ENCODE measurements at regions not wholly inside any gene's neighbourhood (a gene's known extent, or its start where the extent isn't known, plus 50 kb on each side); places are given as distances from the start of the nearest gene placed in this dataset.
"Not testable (repeated sequence)": the region's sequence is repeated elsewhere in the genome, so short reads cannot be mapped to it uniquely, and the experiment has no call there.

- H3K4me3 ChIP-seq (ENCODE audit: low read depth, low read length), result no peak overlapping the region
- TF ChIP-seq CTCF (IDR thresholded peaks at IDR 0.05; ENCODE audit: low read depth, low read length, missing control alignments), result no peak
- no peak for DNase-seq (ENCODE audit: low read depth)
Measured at GRCh38 chr4:95949808-95950207, 109.9 kb downstream of the PDHA2 start.

GRCh38 chr4:95952538-95952937 lies 112.6 kb downstream of the PDHA2 start:
- not testable (repeated sequence) for DNase-seq (ENCODE audit: low read depth); H3K4me3 ChIP-seq (ENCODE audit: low read depth, low read length)

GRCh38 chr4:95956094-95956493 lies 116.2 kb downstream of the PDHA2 start:
- DNase-seq (ENCODE audit: low read depth), result no peak
- no peak overlapping the region for H3K4me3 ChIP-seq (ENCODE audit: low read depth, low read length)
- no peak for TF ChIP-seq CTCF (IDR thresholded peaks at IDR 0.05; ENCODE audit: low read depth, low read length, missing control alignments)

- DNase-seq (ENCODE audit: low read depth), result no peak
- no peak overlapping the region for H3K4me3 ChIP-seq (ENCODE audit: low read depth, low read length)
- no peak for TF ChIP-seq CTCF (IDR thresholded peaks at IDR 0.05; ENCODE audit: low read depth, low read length, missing control alignments)
Measured at GRCh38 chr4:95957054-95957453, 117.2 kb downstream of the PDHA2 start.

GRCh38 chr4:95957759-95958158 lies 117.9 kb downstream of the PDHA2 start:
- no peak overlapping the region for H3K4me3 ChIP-seq (ENCODE audit: low read depth, low read length)
- no peak for DNase-seq (ENCODE audit: low read depth)
- TF ChIP-seq CTCF (IDR thresholded peaks at IDR 0.05; ENCODE audit: low read depth, low read length, missing control alignments), result no peak

GRCh38 chr4:95959182-95959581 lies 119.3 kb downstream of the PDHA2 start:
- no peak for TF ChIP-seq CTCF (IDR thresholded peaks at IDR 0.05; ENCODE audit: low read depth, low read length, missing control alignments)
- no peak for DNase-seq (ENCODE audit: low read depth)
- no peak overlapping the region for H3K4me3 ChIP-seq (ENCODE audit: low read depth, low read length)

- H3K4me3 ChIP-seq (ENCODE audit: low read depth, low read length), result no peak overlapping the region
- DNase-seq (ENCODE audit: low read depth), result no peak
- no peak for TF ChIP-seq CTCF (IDR thresholded peaks at IDR 0.05; ENCODE audit: low read depth, low read length, missing control alignments)
Measured at GRCh38 chr4:95959633-95960032, 119.7 kb downstream of the PDHA2 start.

- H3K4me3 ChIP-seq (ENCODE audit: low read depth, low read length), result no peak overlapping the region
- no peak for TF ChIP-seq CTCF (IDR thresholded peaks at IDR 0.05; ENCODE audit: low read depth, low read length, missing control alignments)
- no peak for DNase-seq (ENCODE audit: low read depth)
Measured at GRCh38 chr4:95963456-95963855, 123.6 kb downstream of the PDHA2 start.

All from GM12864 (cell line).